ENCODE measurements at regions not wholly inside any gene's neighbourhood (a gene's known extent, or its start where the extent isn't known, plus 50 kb on each side); places are given as distances from the start of the nearest gene placed in this dataset.

- Mint-ChIP-seq H3K27me3 (ENCODE audit: insufficient read depth) (no peaks in the 10 kb centered on the region), H3K36me3 (ENCODE audit: low read depth) (no peaks in the 10 kb centered on the region), H3K4me3 (no peak overlapping the region), H3K9me3 (peaks cover 12% of the 10 kb centered on the region), H3K4me1 (ENCODE audit: low read depth) (no peaks in the 10 kb centered on the region), H3K27ac (no peak overlapping the region)
- no peak for DNase-seq
- TF ChIP-seq, protein P1, sequence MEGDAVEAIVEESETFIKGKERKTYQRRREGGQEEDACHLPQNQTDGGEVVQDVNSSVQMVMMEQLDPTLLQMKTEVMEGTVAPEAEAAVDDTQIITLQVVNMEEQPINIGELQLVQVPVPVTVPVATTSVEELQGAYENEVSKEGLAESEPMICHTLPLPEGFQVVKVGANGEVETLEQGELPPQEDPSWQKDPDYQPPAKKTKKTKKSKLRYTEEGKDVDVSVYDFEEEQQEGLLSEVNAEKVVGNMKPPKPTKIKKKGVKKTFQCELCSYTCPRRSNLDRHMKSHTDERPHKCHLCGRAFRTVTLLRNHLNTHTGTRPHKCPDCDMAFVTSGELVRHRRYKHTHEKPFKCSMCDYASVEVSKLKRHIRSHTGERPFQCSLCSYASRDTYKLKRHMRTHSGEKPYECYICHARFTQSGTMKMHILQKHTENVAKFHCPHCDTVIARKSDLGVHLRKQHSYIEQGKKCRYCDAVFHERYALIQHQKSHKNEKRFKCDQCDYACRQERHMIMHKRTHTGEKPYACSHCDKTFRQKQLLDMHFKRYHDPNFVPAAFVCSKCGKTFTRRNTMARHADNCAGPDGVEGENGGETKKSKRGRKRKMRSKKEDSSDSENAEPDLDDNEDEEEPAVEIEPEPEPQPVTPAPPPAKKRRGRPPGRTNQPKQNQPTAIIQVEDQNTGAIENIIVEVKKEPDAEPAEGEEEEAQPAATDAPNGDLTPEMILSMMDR (IDR thresholded peaks at IDR 0.05): no peak
Observed at GRCh38 chr5:110165366-110165765, 475.6 kb downstream of the MAN2A1 start.

DNA sequence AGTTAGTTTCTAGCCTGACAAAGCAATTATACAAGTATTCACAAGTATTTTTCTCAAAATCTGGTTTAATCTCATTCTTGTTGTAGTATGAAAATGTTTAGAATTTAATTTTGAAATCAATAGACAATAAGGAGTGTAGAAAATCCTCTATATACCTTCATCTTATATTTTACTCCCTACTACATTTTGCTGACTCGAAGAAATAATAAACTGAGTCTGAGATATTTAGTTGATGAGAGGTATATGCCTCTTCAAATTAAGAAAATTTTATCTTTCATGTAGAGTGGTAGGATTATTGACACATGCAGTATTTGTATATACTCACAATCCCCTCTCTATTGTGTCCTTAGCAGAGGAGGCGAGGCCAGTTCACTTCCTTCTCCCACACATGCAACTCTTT lies 477.7 kb downstream of the MAN2A1 start:
- no peak overlapping the region for H3K4me3 Mint-ChIP-seq
- no peak for DNase-seq
- no peaks in the 10 kb centered on the region for H3K27me3 Mint-ChIP-seq (ENCODE audit: insufficient read depth)
- no peaks in the 10 kb centered on the region for H3K36me3 Mint-ChIP-seq (ENCODE audit: low read depth)
- no peaks in the 10 kb centered on the region for H3K4me1 Mint-ChIP-seq (ENCODE audit: low read depth)
- H3K27ac Mint-ChIP-seq: no peak overlapping the region
- H3K9me3 Mint-ChIP-seq: peaks cover 16% of the 10 kb centered on the region
- TF ChIP-seq, protein P1 (IDR thresholded peaks at IDR 0.05): no peak

DNA sequence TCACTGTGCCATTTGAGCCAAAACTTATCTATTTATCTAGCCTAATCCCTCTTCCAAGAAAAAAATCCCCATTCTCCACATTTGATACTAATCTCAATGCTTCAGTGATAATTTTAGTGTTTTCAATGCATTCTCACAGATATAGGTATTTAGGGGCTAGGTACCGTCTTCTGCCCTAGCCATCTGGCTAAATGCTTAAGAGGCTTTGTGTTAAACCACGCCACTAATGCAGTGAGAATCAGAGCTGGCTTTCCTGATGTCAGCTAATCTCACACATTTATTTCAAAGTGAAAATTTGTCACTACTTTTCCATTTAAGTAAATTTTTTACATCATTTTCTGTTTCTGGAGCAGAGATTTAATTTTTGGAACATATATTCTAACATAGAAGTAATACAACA lies 479.7 kb downstream of the MAN2A1 start:
- Mint-ChIP-seq H3K4me1 (ENCODE audit: low read depth) (no peaks in the 10 kb centered on the region), H3K36me3 (ENCODE audit: low read depth) (no peaks in the 10 kb centered on the region), H3K4me3 (no peak overlapping the region), H3K27me3 (ENCODE audit: insufficient read depth) (no peaks in the 10 kb centered on the region), H3K27ac (no peak overlapping the region), H3K9me3 (peaks cover 23% of the 10 kb centered on the region)
- DNase-seq: no peak
- TF ChIP-seq, protein P1 (IDR thresholded peaks at IDR 0.05): no peak

- DNase-seq: no peak
- Mint-ChIP-seq H3K27me3 (ENCODE audit: insufficient read depth) (no peaks in the 10 kb centered on the region), H3K27ac (no peak overlapping the region), H3K4me3 (no peak overlapping the region), H3K36me3 (ENCODE audit: low read depth) (no peaks in the 10 kb centered on the region), H3K4me1 (ENCODE audit: low read depth) (no peaks in the 10 kb centered on the region), H3K9me3 (peaks cover 37% of the 10 kb centered on the region)
- TF ChIP-seq, protein P1 (IDR thresholded peaks at IDR 0.05): no peak
Observed at GRCh38 chr5:110177729-110178128, 488.0 kb downstream of the MAN2A1 start.

- Mint-ChIP-seq H3K4me3 (no peak overlapping the region), H3K9me3 (peaks cover 42% of the 10 kb centered on the region), H3K36me3 (ENCODE audit: low read depth) (no peaks in the 10 kb centered on the region), H3K27me3 (ENCODE audit: insufficient read depth) (no peaks in the 10 kb centered on the region), H3K27ac (no peak overlapping the region), H3K4me1 (ENCODE audit: low read depth) (no peaks in the 10 kb centered on the region)
- DNase-seq: no peak
- TF ChIP-seq, protein P1 (IDR thresholded peaks at IDR 0.05): no peak
Observed at GRCh38 chr5:110179321-110179720, 489.6 kb downstream of the MAN2A1 start.

DNA sequence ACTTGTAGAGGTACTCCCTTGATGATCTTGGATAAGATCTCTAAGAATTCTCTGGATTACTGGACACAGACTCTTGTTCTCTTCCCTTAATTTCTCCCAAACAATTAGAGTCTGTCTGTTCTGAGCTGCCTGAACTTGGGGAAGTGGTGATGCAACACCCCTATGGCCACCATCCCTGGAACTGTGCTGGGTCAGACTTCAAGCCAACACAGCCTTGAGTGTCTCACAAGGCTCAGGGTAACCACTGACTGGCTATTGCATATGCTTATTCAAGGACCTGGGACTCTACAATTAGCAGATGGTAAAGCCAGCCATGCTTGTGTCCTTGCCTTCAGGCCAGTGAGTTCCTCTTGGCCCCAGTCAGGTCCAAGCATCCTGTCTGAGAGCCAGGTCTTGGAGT lies 504.5 kb downstream of the MAN2A1 start:
- H3K27ac Mint-ChIP-seq: no peak overlapping the region
- peaks cover 43% of the 10 kb centered on the region for H3K9me3 Mint-ChIP-seq
- H3K4me3 Mint-ChIP-seq: no peak overlapping the region
- TF ChIP-seq, protein P1 (IDR thresholded peaks at IDR 0.05): no peak
- H3K27me3 Mint-ChIP-seq (ENCODE audit: insufficient read depth): no peaks in the 10 kb centered on the region
- peaks cover 5% of the 10 kb centered on the region; the same call in 1 of the 2 replicates for H3K36me3 Mint-ChIP-seq (ENCODE audit: low read depth)
- no peaks in the 10 kb centered on the region for H3K4me1 Mint-ChIP-seq (ENCODE audit: low read depth)
- DNase-seq: no peak

Measured in HFFc6 (cell line).